GM21529 (cell line): ENCODE measurements at regions not wholly inside any gene's neighbourhood (a gene's known extent, or its start where the extent isn't known, plus 50 kb on each side); places are given as distances from the start of the nearest gene placed in this dataset.
"Not testable (repeated sequence)": the region's sequence is repeated elsewhere in the genome, so short reads cannot be mapped to it uniquely, and the experiment has no call there.

Experiments used
- ATAC-seq: cut with Tn5 transposase; IDR thresholded peaks from one replicate; pipeline ENCODE4 v1.9.1; 2021; ENCODE audit not compliant: unreplicated experiment

DNA sequence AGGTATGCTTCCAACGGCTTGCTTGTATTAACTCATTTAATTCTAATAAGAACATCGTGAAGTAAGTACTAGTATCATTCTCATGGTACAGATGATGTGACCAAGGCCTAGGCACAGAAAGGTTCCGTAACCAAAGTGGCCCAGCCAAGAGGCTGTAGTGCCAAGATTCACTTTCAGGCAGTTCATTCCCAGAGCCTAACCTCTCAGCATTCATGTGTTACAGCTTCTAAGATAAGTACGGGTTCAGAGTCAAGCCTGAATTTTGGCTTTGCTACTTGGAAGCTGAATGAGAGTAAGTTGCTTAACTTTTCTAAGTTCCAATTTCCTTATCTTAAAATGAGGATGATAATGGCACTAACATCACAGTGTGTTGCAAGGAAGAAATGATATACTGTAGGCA is 379.9 kb downstream of the AEBP2 start:
- no peak for ATAC-seq

DNA sequence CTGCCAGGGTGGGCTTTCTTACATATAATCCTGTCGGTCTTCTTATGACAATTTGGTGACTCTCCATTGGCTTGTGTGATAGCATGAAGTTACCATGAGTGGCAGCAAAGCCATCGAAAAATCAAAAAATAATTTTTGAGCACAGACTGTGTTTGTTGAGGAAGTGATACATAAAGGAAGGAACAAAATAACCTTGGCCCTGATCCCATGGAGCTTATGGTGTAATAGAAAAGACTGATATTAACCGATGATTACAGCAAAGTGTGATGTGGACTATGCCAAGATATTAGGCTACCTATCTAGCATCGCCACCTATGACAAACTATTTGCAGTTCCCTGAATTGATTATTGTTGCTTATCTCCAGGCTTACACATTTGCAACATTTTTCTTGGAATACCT is 383.2 kb downstream of the AEBP2 start:
- ATAC-seq, result no peak

DNA sequence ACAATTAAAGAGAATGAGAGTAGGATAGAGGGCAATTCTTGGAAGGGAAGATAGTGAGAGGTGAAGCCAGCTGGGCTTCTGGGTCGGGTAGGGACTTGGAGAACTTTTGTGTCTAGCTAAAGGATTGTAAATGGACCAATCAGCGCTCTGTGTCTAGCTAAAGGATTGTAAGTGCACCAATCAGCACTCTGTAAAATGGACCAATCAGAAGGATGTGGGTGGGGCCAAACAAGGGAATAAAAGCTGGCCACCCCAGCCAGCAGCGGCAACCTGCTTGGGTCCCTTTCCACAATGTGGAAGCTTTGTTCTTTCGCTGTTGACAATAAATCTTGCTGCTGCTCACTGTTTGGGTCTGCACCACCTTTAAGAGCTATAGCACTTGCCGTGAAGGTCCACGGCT is 384.0 kb downstream of the AEBP2 start:
- ATAC-seq, result not testable (repeated sequence)

DNA sequence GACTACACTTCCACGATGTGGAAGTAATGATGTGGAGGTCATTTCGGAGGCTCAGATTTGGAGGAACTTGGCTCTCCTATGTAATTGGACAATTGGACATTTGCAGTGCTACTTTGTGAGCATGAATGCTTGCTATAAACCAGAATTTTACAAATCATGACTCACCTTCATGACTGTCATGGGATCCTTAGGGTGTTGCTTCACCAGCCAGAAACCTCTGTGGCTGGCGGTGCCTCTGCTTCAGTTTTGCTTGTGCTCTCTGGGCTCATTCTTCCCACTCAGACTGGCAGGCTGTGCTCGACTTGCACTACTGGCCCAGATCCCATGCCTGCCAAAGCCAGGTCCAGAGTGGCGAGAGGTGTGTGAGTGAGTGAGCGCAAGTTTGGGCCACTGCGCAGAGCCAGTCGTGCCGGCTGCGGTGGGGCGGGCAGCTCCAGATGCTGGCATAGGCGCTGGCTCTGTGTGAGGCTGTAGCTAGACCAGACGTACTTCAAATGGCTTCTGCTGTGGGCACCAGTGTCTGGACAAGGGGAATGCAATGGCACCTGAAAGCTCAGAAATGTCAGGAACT is 387.8 kb downstream of the AEBP2 start:
- no peak for ATAC-seq

DNA sequence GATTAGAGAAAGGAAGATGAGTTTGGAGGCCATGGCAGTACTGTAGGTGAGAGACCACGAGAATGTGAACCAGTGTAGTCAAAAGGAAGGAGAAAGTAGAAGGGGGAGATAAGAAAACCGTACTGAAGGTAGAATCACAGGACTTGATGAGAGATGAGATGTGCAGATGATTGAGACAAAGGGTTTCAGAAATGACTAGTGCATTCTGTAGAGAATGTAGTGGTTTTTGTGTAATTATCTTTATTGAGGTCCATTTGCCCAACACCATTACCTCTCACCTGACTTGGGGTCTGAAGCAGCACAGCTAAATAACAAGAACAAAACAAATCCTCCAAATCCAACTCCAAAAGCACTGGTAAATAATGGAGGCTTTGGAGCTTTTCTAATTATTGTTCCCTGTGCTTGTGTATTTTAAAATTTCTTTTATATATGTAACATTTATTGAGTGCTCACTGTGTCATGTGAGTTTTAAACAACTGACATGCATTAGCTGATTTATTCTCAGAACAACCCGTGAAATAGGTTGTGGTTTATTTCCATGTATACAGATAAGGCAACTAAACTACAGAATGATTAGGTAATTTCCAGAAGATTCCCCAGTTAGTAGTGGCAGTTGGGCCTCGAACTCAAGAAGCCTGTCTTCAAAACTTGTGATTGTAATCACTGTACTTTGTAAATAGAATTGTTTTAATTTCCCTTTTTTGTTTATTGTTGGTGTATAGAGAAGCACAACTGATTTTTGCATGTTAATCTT is 390.0 kb downstream of the AEBP2 start:
- no peak for ATAC-seq

DNA sequence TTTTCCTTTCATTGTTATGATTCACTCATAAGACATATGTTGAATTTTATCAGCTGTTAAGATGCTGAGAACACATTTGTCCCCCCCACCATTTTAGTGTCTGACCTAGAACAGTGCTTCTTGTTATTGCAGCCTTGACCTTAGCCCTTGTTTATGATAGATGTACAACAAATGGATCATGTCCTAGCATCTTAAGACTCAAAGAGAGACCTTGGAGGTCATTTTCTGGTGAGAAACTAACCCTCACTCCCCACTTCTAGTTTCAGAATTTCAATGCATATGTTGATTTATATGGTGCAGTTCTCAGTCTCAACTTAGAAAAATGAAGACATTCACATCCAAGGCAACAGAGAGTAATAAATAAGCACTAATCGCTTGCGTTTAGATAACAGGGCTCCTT is 391.2 kb downstream of the AEBP2 start:
- no peak for ATAC-seq

DNA sequence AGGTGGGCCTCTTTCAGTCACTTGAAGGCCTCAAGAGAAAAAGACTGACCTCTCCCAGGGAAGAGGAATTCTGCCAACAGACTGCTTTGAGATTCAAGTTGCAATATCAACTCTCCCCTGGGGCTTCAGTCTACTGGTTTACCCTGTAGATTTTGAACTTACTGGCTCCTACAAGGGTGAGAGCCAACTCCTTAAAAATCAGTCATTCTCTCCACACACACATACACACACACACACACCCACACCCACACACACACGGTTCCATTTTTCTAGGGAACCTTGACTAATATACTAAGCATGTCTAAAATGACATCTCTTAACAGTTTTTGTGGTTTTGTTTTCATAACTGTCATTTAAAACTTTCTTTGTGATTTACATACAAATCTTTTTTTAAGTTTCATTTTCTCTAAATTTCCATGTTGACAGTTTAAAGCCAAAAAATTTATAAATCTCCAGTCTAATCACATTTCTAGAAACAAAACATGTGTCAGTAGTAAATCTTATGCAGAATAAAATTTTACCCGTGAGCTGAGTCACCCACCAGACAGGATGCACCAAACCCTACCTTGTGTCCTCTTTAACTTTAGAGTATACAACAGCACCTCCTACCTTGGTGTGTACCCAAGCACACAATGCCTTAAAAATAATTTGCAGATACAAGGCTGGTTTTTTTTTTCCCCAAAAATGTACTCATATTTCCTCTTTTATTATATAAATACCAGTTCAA is 394.6 kb downstream of the AEBP2 start:
- no peak for ATAC-seq

DNA sequence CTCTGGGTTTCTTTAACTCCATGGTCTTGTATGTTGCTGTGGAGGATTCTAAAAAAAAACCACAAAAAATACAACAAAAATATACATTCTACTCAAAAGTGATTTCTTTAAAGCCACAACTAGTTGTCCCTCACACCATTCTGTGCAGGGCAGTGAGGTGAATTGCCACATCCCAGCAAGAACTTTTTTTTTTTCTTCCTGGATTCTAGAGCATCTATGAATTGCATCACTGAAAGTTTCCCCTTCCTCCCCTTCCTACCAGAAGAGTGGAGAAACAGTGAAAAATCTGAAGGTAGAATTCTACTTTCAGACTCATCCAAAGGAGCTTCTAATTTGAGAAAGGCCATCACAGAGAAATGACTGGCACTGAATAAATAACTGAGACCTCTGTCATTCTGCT is 395.3 kb downstream of the AEBP2 start:
- no peak for ATAC-seq

DNA sequence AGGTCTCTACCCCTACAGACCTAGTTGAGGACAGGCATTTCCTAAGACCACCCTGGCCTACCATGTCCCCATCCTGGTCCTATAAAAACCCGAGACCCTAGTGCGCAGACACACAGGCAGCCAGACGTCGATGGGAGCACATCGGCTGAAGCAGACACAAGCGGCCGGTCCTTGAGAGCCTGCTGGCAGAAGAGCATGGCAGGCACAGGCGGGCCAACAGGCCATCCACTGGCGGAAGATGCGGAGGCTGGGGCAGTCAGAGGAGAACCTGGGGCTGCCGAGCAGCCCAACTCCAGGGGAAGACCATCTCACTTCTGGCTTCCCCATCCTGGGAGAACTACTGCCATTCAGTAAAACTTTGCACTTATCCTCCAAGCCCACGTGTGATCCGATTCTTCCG is 396.8 kb downstream of the AEBP2 start:
- no peak for ATAC-seq

DNA sequence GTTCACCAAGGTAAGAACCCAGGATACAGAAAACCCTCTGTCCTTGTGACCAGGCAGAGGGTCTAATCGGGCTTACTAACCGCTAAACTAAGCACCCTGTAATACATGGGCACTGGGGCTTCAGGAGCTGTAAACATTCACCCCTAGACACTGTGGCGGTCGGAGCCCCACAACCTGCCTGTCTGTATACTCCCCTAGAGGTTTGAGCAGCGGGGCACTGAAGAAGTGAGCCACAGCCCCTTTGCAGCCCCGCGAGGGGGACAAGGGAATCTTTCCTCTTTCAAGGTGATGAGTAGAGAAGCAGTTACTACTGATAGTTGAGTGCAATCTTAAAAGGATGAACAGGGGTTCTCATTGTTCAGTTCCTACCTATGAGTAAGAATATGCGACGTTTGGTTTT is 397.2 kb downstream of the AEBP2 start:
- ATAC-seq, result no peak

DNA sequence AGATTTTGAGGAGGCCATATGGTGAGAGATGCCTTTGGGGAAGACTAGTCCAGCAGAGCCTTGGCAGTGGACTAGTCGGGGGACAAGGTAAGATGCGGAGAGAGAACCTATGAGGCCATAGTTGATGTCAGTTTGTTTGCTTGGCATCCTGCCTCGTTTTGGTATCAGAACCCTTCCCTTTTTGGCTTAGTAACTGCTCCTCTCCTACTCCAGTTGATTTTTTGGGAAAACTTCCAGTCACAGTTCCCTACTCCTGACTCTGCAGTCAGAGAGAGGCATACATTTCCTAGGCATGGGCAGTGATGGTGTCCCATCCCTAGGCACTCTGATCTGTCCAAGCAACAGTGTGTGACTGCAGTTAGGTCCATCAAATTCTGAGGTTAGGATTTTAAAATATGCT is 398.3 kb downstream of the AEBP2 start:
- ATAC-seq, result no peak

DNA sequence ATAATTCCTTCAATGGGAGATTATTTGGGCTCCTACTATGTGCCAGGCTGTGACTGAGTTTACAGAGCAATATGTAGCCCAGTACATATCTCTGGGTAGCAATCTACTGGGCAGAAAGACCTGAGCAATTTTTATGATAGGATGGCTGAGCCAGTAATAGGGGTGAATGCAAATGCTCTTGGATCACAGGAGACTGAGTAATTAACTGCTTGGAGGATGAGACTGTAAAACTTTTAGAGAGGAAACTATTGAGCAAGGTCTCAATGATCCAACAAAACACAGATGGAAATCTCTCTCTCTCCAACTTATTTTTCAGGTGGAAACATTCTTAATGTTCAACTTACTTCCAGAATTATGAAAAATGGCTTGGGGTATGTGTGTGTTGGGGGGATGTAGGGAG is 402.2 kb downstream of the AEBP2 start:
- ATAC-seq, result no peak

DNA sequence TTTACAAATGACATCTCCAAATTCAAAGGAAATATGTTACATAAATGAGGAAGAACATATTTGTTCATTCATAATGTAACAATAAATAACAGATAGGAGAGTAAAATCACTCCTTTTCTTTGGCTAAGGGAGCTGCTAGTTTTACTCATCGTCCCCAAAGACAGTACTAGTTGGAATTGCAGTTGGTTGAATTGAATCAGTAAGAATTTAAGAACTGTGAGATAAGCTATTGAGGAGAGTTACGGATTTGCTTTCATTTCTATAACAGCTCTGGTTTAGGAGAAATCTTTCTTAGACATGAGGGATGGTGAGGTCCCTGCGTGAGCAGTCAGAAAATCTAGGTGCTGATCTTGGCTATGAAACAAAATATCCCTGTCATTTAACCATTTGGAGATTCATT is 402.8 kb downstream of the AEBP2 start:
- ATAC-seq, result no peak

DNA sequence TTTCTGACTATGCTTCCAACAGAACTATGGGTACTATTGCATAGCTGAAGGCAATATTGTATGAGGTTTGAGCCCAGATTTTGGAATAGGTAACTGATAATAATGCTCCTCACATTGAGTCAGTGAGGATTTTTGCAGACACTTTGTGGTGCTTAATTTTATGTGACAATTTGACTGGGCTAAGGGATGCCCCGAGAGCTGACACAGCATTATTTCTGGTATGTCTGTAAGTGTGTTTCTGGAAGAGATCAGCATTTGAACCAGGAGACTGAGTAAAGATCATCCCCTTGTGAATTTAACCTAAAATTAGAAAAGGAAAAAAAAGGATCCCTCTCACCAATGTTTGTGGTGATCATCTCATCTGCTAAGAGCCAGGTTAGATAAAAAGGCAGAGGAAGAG is 404.9 kb downstream of the AEBP2 start:
- ATAC-seq, result no peak

DNA sequence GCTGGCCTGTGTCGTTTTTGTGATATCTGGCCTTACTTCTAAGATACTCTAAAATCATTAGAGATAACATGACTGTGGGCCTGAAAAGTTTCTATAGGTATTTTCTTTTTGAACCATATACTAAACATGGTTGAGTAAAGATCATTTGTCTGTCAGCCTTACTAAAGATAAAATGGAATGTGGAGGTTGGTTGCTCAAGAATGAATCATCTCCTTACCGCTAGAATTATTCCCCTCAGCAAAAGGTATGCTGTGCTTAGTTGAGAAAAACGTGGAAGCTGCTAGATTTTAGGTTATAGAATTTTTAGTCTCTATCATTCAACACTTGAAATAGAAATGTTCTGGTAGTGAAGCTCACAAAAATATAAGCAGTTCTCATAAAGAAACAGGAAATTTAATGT is 407.3 kb downstream of the AEBP2 start:
- no peak for ATAC-seq

DNA sequence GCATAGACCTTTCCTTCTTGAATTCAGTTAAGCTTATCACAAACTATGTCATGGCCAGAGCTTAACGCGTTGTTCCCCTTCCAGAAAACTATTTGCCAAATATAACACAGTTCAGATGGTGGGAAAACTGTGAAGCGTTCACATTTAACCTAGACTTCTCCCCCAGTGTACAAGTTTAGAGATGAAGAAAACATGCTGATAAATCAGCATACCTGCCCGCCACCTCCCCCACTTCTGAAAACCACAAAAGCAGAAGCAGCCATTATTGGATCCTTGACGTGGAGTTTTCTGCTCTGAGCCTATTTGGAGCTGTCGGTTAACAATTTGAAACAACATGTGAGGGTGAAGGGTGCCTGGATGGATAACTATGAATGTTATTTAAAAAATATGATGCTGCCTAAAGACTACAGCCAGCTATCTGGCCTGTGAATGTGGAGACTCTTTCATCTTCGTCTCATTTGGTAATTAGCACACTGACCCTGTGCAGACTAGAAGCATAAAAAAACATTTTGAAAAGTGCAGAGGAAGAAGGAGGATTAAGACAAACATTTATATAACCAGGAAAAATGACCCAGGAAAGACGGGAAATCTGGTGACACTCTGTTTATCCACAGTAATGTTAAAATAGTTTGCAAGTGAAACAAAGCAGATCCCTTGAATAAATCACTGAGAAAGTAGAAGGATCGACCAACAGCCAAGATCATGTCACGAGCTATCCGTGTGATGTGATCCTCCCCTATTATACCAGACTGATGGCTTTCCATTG is 408.2 kb downstream of the AEBP2 start:
- ATAC-seq, result no peak

DNA sequence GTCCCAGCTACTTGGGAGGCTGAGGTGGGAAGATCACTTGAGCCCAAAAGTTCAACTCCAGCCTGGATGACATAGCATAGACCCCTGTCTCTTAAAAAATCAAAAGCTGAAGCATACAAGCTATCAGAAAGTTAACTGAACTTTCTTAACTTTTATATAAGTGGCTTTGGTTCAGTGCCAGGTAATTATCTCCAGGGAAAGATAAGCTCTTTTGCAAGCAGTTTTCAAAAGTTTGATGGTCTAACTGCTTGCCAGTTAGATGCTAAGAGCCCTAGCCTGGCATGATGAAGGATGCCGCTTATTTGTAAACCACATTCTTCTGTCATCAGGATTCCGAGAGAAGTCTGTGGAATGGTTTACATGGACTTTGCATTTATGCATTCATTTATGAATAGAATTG is 409.1 kb downstream of the AEBP2 start:
- no peak for ATAC-seq

DNA sequence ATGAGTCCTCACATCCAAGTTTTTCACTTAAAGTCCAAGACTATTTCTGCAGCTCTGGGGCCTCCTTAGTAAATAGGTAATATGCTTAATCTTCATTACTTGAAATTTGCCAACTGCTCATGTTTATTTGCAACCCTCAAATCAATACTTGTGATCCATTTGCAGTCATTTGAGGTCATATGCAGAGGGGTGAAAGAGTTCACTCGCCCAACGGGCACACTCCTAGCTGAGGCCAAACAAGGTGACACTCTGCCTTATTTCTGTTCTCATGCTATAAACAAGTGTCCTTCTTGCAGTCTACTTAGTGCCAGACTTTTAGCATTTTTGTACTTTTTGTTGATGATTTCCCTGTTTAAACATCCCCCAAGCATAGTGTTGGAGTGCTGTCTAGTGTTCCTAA is 409.9 kb downstream of the AEBP2 start:
- no peak for ATAC-seq

DNA sequence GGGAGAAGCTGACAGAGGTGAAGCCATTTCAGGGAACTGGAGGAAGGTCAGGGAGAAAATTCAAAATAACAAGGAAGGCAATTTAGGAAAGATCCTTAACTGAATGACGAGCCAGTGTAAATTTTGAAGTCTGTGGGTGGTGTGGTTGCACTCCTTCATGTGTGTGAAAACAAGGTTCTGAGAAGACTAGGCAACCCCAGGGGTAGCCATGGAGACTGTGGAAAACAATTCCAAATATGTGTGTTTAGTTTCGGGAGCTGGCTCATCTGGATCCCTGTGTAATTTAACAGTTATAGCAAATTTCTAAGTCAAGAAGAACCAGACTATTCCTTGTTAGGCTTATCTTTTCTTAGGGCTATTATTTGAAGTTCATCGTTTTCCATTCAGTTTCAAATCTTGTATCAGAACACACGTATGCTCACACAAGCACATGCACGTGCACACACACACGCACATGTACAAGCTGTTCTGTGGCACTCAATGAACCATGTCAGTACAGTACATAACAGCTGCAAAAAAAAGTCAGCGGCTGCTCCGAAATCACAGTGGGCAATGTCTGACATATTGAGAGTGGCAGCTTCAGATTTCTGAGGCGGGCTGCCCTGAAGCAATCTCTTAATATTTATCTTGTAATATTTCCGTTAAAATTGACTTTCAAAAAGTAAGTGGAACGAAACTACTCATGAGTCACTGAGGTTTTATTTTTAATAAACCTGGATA is 411.2 kb downstream of the AEBP2 start:
- ATAC-seq, result no peak

DNA sequence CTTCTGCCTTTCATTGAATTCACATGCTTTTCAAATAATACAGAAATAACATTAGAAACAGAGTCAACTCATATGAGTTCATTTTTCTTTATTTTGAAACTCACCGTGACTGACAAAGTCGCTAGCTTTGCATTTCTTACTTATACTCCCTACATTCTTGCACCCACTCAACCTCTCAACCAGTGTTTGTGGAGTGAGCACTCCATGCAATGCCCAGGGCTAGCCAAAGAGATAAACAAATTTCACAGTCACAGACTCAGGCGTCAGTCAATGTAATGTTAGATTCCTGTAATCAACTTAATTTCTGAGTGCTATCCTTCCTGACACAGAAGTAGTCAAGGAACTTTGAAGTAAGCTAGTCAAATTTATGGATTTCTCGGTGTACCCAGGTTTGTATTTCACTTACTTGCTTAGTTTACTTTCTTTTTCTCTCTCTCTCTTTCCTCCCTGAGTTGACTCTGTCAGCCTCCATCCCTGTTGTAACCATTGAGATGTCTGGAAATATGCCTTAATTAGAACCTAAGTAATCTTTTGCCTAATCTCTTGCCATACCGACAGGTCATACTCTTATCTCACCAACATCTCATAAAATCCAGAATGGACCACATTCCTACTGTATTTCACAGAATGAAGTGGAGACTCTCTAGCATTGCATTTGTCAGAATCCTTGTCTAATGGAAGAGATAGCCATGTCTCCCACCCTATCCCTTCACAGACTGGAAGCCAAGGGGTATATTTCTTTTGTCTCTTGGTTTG is 413.0 kb downstream of the AEBP2 start:
- ATAC-seq, result no peak
